Hepatocyte (in vitro differentiated cells): ENCODE measurements at regions not wholly inside any gene's neighbourhood (a gene's known extent, or its start where the extent isn't known, plus 50 kb on each side); places are given as distances from the start of the nearest gene placed in this dataset.

Experiments
- EZH2 ChIP-seq: fragments of 200-600 bp; sonication (generic); IDR thresholded peaks from 2 replicates; pipeline ENCODE4 v1.6.1; 2016; ENCODE audit warnings: antibody characterized with exemption, mild to moderate bottlenecking, borderline replicate concordance
- EZH2phosphoT487 ChIP-seq: fragments of 200-600 bp; sonication (generic); IDR thresholded peaks from one replicate; pipeline ENCODE4 v1.6.1; 2018; ENCODE audit warnings: antibody characterized with exemption, mild to moderate bottlenecking, low read depth, moderate library complexity; ENCODE audit not compliant: unreplicated experiment, severe bottlenecking
- TF ChIP-seq, protein P1 (sequence below): fragments of 200-600 bp; sonication (generic); IDR thresholded peaks from 2 replicates; pipeline ENCODE4 v1.5.1; 2016; ENCODE audit warnings: antibody characterized with exemption, mild to moderate bottlenecking; ENCODE audit not compliant: poor library complexity

DNA sequence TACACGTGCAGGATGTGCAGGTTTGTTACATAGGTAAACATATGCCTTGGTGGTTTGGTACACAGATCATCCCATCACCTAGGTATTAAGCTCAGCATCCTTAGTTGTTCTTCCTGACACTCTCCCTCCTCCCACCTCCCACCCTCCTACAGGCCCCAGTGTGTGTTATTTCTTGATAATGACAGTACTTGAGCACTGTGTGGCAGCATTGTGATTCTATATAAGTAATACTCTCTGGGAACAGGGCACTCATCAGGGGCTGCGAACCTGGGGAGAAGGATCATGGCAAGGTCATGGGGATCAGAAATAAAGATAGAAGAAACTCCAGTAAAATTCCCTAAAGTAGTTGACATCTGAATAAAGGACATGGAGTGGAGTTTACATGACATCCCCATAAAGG is 1256.2 kb upstream of the CRIM1 start:
- TF ChIP-seq, protein P1, sequence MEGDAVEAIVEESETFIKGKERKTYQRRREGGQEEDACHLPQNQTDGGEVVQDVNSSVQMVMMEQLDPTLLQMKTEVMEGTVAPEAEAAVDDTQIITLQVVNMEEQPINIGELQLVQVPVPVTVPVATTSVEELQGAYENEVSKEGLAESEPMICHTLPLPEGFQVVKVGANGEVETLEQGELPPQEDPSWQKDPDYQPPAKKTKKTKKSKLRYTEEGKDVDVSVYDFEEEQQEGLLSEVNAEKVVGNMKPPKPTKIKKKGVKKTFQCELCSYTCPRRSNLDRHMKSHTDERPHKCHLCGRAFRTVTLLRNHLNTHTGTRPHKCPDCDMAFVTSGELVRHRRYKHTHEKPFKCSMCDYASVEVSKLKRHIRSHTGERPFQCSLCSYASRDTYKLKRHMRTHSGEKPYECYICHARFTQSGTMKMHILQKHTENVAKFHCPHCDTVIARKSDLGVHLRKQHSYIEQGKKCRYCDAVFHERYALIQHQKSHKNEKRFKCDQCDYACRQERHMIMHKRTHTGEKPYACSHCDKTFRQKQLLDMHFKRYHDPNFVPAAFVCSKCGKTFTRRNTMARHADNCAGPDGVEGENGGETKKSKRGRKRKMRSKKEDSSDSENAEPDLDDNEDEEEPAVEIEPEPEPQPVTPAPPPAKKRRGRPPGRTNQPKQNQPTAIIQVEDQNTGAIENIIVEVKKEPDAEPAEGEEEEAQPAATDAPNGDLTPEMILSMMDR = peak; percentile 4
- TF ChIP-seq EZH2 = no peak
- TF ChIP-seq EZH2phosphoT487 = no peak
